ENCODE measurements at regions not wholly inside any gene's neighbourhood (a gene's known extent, or its start where the extent isn't known, plus 50 kb on each side); places are given as distances from the start of the nearest gene placed in this dataset.
"Not testable (repeated sequence)": the region's sequence is repeated elsewhere in the genome, so short reads cannot be mapped to it uniquely, and the experiment has no call there.

- FAIRE-seq = no peak
- DNase-seq (ENCODE audit: insufficient read length, low spot score) = no peak
- no peak for TF ChIP-seq CTCF (IDR thresholded peaks at IDR 0.05; ENCODE audit: insufficient read depth, missing control alignments)
Measured at GRCh38 chr5:82473262-82473661, 195.1 kb upstream of the RPS23 start.

GRCh38 chr5:82470185-82470994, 192.2 kb upstream of the RPS23 start:
- FAIRE-seq (no peak), DNase-seq (ENCODE audit: insufficient read length, low spot score) (no peak)
- no peak for TF ChIP-seq CTCF (IDR thresholded peaks at IDR 0.05; ENCODE audit: insufficient read depth, missing control alignments)

GRCh38 chr5:82466986-82467561, 188.9 kb upstream of the RPS23 start:
- DNase-seq (ENCODE audit: insufficient read length, low spot score) = no peak
- TF ChIP-seq CTCF (IDR thresholded peaks at IDR 0.05; ENCODE audit: insufficient read depth, missing control alignments) = no peak
- FAIRE-seq = no peak

- TF ChIP-seq CTCF (IDR thresholded peaks at IDR 0.05; ENCODE audit: insufficient read depth, missing control alignments) = no peak
- DNase-seq (ENCODE audit: insufficient read length, low spot score) (no peak), FAIRE-seq (no peak)
Measured at GRCh38 chr5:82465235-82465634, 187.1 kb upstream of the RPS23 start.

- no peak for FAIRE-seq
Measured at GRCh38 chr5:82459626-82460025, 181.5 kb upstream of the RPS23 start.

GRCh38 chr5:82455317-82455716, 177.2 kb upstream of the RPS23 start:
- not testable (repeated sequence) for DNase-seq (ENCODE audit: insufficient read length, low spot score); FAIRE-seq

More at GRCh38 chr5:82459626-82460025, 181.5 kb upstream of the RPS23 start:
- no peak for DNase-seq (ENCODE audit: insufficient read length, low spot score)
- TF ChIP-seq CTCF (IDR thresholded peaks at IDR 0.05; ENCODE audit: insufficient read depth, missing control alignments) = no peak

- TF ChIP-seq CTCF (IDR thresholded peaks at IDR 0.05; ENCODE audit: insufficient read depth, missing control alignments) = no peak
Measured at GRCh38 chr5:82448374-82448773, 170.2 kb upstream of the RPS23 start.

More at GRCh38 chr5:82448374-82448773, 170.2 kb upstream of the RPS23 start:
- FAIRE-seq (no peak), DNase-seq (ENCODE audit: insufficient read length, low spot score) (no peak)
